NCI-H526 (cell line): ENCODE measurements at regions not wholly inside any gene's neighbourhood (a gene's known extent, or its start where the extent isn't known, plus 50 kb on each side); places are given as distances from the start of the nearest gene placed in this dataset.

Experiments
- DNase-seq, 2 experiments: peaks; one replicate each; lab custom pipeline; 2025; lab: John Stamatoyannopoulos, UW

DNA sequence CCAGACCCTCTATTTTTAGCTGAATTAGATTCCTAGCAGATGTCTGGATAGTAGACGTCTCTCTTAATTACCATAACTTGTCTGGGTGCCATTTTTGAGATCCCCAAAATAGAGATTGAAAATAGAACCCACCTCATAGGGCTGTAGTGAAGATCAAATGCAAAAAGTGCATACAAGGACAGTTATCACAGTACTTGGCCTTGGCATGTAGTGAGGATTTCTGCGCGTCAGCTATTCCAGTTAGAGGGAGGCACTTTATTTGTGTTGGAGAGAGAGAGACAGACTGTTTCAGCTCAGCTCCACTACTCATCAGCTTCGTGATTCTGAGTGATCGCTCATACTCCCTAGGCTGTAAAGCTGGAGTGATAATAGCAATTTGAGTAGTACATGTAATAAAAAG, 59.6 kb upstream of the CDH13 start:
- DNase-seq: no peak

DNA sequence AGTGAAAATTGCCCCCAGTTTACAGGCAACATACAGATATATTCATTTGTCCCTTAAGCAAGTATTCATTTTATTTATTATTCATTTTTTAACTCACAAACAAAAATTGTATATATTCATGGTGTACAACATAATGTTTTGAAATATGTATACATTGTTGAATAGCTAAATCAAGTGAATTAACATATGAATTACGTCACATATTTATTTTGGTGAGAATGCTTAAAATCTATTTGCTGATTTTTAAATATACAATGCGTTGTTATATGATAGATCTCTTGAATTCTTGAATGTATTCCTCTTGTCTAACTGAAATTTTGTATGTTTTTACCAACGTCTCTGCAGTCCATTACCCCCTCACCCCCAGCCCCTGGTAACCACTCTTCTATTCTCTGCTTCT, 63.4 kb upstream of the CDH13 start:
- no peak for DNase-seq

DNA sequence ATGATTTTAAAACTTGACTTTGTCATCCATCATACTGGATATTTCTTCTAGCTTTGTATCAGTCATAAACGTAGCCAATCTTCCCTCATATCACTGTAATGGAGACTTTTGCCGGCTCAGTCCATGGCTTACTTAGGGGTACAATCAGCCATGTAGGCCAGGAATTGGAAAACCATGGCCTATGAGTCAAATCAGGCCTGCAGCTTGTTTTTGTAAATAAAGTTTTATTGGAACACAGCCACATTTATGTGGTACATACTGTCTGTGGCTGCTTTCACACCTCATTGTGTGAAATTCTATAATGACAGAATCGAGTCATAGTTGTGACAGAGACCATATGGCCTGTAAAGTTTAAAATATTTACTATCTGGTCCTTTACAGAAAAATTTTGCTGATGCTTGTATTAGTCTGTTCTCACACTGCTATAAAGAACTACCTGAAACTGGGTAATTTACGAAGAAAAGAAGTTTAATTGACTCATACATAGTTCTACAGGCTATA, 64.5 kb upstream of the CDH13 start:
- no peak for DNase-seq

- DNase-seq: no peak
Measured at GRCh38 chr16:82560805-82561325, 65.9 kb upstream of the CDH13 start.

- no peak for DNase-seq
Measured at GRCh38 chr16:82544378-82545160, 82.2 kb upstream of the CDH13 start.

- no peak for DNase-seq
Measured at GRCh38 chr16:82542714-82543113, 84.1 kb upstream of the CDH13 start.

GRCh38 chr16:82541103-82541502, 85.7 kb upstream of the CDH13 start:
- peak; percentile 62 to 78 for DNase-seq

DNA sequence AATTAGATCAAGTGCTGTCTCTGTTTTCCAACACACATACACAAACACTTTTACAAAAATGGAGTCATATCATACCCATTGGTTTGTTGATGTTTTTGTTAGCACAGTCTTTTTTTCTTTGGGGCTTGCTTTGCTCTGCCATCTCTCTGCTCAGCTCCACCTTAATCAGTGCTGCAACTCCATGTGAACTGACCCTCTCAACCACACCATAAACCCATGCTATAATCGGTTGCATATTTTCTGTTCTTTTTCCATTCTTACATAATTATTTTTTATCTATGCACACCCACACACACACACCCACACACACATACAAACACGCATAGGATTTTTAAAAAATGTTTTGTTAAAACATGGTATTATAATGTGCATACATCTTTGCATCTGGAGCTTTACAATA, 91.0 kb upstream of the CDH13 start:
- DNase-seq: peak; percentile 17 to 21

- DNase-seq: no peak
Measured at GRCh38 chr16:82535262-82535661, 91.5 kb upstream of the CDH13 start.

- DNase-seq: peak; percentile 17 to 36
Measured at GRCh38 chr16:82533189-82533588, 93.6 kb upstream of the CDH13 start.

- DNase-seq: no peak
Measured at GRCh38 chr16:82530883-82531282, 95.9 kb upstream of the CDH13 start.

DNA sequence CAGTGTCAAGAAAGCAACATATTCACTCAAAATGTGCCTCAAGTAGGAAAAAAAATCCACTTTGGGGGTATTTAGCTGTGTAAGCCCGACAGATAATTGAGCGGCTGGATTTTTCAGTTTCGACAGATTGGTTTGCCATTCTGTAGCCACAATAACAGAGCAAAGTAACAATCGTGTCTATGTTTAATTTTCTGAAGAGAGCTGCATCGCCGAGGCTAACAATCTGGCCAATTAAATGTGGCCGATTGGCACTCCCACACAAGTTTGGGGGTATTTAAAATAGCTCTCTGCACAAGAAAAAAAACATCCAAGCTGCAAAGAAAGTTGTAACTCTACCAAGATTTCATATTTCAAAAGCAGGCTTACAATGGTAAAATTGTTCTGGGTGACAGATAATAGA, 99.7 kb upstream of the CDH13 start:
- no peak for DNase-seq

DNA sequence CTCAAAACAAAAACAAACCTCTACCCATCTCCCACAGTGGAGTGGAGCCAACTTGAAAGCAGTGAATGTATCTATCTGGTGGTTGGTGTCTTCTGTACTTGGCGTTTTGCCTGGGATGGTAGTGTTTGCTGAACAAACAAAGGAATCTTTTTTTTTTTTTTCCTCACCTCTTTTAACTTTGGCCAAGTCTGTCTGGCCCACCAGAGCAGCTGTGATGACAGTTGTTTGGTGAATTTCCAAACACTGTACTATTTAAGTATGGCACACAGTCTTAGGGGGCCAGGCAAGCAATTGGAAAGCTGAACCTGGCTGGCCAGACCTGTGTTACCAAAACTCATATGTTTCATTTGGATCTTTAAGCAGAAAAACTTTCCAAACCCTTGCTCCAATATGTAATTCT, 101.8 kb upstream of the CDH13 start:
- DNase-seq: no peak

GRCh38 chr16:82523815-82524214, 103.0 kb upstream of the CDH13 start:
- DNase-seq: no peak

GRCh38 chr16:82522026-82522425, 104.7 kb upstream of the CDH13 start:
- DNase-seq: no peak

DNA sequence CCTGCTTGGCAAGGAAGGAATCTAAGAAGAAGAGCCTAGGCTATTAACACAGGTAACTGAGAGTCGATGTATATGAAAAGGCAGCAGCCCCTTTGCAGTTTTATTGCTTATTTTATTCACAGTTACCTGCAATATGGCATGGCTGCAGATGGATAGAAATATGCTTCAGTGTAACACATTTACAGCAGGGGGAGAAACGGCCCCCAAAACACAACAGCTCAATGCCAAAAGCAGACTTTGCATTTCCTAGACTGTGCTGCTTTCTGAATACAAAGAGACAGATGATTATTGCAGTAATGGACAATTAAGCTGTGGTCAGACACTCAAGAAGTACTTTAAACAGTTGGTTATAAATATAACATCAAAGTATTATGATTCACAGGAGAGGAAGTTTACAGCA, 108.0 kb upstream of the CDH13 start:
- no peak for DNase-seq

- DNase-seq: no peak
Measured at GRCh38 chr16:82514262-82514661, 112.5 kb upstream of the CDH13 start.

- DNase-seq: peak; percentile 11 to 61
Measured at GRCh38 chr16:82510789-82511305, 115.9 kb upstream of the CDH13 start.

DNA sequence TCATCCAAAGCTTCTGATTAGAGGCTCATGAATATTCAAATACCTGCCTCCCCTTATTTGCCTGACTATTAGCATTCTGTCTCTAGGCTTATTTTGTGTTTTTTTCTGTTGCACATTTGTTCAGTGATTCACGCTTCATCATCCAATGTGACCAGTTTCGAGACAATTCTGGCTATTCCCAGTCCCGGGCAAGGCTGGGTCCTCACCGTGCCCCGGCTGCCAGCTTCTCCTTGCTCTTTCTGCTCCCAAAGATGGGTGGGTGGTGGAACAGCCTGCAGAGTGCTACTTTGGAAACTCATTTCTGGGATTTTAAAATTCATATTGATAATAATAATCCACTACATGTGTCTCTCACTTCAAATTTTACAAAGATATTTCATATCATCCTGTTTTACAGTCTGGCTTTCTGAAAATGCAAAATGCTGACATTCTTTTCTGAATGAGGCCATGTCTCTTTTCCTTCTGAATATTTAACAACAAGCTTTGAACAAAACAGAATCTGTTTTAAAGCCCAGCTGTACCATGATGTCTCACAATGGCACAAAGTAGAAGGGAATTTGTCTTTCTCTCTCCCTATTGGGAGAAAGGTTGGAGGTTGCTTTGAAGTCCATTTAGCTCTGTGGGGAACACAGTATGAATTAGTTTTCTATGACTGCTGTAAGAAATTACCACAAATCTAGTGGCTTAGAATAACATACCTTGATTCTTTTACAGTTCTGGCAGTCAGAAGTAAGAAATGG, 116.9 kb upstream of the CDH13 start:
- DNase-seq: peak; percentile 87 to 91

DNA sequence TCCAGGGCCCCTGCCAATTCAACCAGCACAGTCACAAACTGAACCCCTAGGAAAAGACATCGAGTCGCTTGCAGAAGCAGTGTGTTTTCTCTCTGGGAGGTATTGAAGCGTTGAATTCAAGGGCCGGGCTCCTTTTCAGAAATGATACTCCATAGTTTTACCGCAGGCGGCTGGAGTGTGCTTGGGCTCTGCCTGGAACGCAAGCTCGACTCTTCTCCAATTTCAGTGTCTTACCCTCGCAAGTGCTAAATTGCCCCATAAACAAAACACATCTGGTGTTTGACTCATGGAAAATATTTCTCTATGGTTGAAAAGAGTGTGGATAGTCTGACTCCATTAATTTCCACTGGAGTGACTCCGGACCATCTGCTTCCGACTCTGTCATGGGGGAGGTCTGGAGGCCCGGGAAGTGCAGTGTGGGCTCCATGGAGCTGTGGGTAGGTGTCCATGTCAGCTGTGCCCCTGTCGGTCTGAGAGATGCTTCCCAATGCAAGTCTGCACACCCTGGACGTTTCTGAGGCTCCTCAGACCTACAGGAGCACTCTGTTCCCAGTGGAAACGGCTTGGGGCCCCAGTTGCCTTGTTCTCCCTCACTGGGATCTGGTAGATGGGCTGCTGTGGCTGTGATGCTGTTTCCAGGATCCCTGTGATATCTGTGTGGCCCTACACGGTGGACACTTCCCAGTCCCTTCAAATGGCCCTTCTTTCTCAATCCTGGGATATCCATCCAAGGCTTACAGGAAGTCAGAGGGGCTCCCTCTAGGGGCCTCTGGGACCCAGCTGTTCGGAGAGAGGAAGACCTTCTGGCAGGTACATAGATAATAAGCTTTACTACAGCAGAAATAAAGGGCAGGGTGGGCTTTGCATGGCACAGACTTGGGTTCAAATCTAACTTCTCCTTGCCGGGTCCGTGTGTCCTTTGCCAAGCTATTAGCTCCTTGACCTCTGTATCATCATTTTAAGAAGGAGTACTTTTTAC, 119.8 kb upstream of the CDH13 start:
- DNase-seq: peak; percentile 36 to 52

- no peak for DNase-seq
Measured at GRCh38 chr16:82504836-82505235, 121.9 kb upstream of the CDH13 start.

DNA sequence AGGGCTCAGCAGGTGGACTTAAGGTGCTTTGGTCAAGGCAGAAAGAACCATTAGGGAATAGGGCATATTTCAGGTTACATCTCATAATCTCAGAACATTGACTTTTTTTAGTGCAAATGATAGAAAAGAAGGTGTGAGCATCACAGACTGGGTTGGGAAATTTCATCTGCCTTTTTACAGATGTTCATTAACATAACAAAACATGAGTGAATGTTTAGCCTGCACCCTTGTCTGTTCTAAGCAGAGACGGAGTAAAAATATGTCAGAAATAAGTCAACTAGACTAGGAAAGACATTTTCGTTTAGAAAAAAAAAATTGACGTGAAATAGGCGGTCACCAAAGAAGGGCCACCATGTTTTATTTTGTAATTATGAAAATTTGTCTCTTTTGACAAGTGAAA, 127.5 kb upstream of the CDH13 start:
- DNase-seq: no peak
